ENCODE measurements at regions not wholly inside any gene's neighbourhood (a gene's known extent, or its start where the extent isn't known, plus 50 kb on each side); places are given as distances from the start of the nearest gene placed in this dataset.

GRCh38 chr3:193827040-193827669, 234.1 kb downstream of the OPA1 start:
- Mint-ChIP-seq H3K36me3 (ENCODE audit: low read depth) (no peaks in the 10 kb centered on the region), H3K4me3 (no peak overlapping the region), H3K27me3 (ENCODE audit: low read depth) (peaks cover 10% of the 10 kb centered on the region), H3K9me3 (no peaks in the 10 kb centered on the region), H3K27ac (ENCODE audit: unreplicated experiment) (no peak overlapping the region), H3K4me1 (peaks cover 24% of the 10 kb centered on the region)
- no peak for TF ChIP-seq CTCF (conservative IDR thresholded peaks at IDR 0.05)
- DNase-seq (ENCODE audit: low read depth, low spot score), result no peak

GRCh38 chr3:193827871-193828270, 234.9 kb downstream of the OPA1 start:
- H3K4me3 Mint-ChIP-seq, result no peak overlapping the region
- peaks cover 6% of the 10 kb centered on the region for H3K27me3 Mint-ChIP-seq (ENCODE audit: low read depth)
- peak overlapping the region; percentile 78 for H3K27ac Mint-ChIP-seq (ENCODE audit: unreplicated experiment)
- no peaks in the 10 kb centered on the region for H3K9me3 Mint-ChIP-seq
- H3K36me3 Mint-ChIP-seq (ENCODE audit: low read depth), result no peaks in the 10 kb centered on the region
- no peak for DNase-seq (ENCODE audit: low read depth, low spot score)
- peaks cover 24% of the 10 kb centered on the region for H3K4me1 Mint-ChIP-seq
- no peak for TF ChIP-seq CTCF (conservative IDR thresholded peaks at IDR 0.05)

- Mint-ChIP-seq H3K27me3 (ENCODE audit: low read depth) (peaks cover 6% of the 10 kb centered on the region), H3K36me3 (ENCODE audit: low read depth) (no peaks in the 10 kb centered on the region), H3K27ac (ENCODE audit: unreplicated experiment) (no peak overlapping the region), H3K4me3 (no peak overlapping the region), H3K9me3 (no peaks in the 10 kb centered on the region), H3K4me1 (peaks cover 24% of the 10 kb centered on the region)
- no peak for TF ChIP-seq CTCF (conservative IDR thresholded peaks at IDR 0.05)
- no peak for DNase-seq (ENCODE audit: low read depth, low spot score)
Observed at GRCh38 chr3:193828477-193828876, 235.5 kb downstream of the OPA1 start.

- peaks cover 24% of the 10 kb centered on the region for H3K4me1 Mint-ChIP-seq
- no peak overlapping the region for H3K27ac Mint-ChIP-seq (ENCODE audit: unreplicated experiment)
- H3K27me3 Mint-ChIP-seq (ENCODE audit: low read depth), result peaks cover 9% of the 10 kb centered on the region
- H3K36me3 Mint-ChIP-seq (ENCODE audit: low read depth), result no peaks in the 10 kb centered on the region
- no peak overlapping the region for H3K4me3 Mint-ChIP-seq
- TF ChIP-seq CTCF (conservative IDR thresholded peaks at IDR 0.05), result no peak
- no peak for DNase-seq (ENCODE audit: low read depth, low spot score)
- no peaks in the 10 kb centered on the region for H3K9me3 Mint-ChIP-seq
Observed at GRCh38 chr3:193829781-193830180, 236.8 kb downstream of the OPA1 start.

GRCh38 chr3:193830791-193831191, 237.8 kb downstream of the OPA1 start:
- no peaks in the 10 kb centered on the region for H3K9me3 Mint-ChIP-seq
- TF ChIP-seq CTCF (conservative IDR thresholded peaks at IDR 0.05), result no peak
- H3K27me3 Mint-ChIP-seq (ENCODE audit: low read depth), result peaks cover 9% of the 10 kb centered on the region
- no peak overlapping the region for H3K4me3 Mint-ChIP-seq
- H3K27ac Mint-ChIP-seq (ENCODE audit: unreplicated experiment), result no peak overlapping the region
- no peaks in the 10 kb centered on the region for H3K36me3 Mint-ChIP-seq (ENCODE audit: low read depth)
- H3K4me1 Mint-ChIP-seq, result peaks cover 24% of the 10 kb centered on the region
- DNase-seq (ENCODE audit: low read depth, low spot score), result no peak

Data from neural crest cell (in vitro differentiated cells).